ENCODE measurements at regions not wholly inside any gene's neighbourhood (a gene's known extent, or its start where the extent isn't known, plus 50 kb on each side); places are given as distances from the start of the nearest gene placed in this dataset.

DNA sequence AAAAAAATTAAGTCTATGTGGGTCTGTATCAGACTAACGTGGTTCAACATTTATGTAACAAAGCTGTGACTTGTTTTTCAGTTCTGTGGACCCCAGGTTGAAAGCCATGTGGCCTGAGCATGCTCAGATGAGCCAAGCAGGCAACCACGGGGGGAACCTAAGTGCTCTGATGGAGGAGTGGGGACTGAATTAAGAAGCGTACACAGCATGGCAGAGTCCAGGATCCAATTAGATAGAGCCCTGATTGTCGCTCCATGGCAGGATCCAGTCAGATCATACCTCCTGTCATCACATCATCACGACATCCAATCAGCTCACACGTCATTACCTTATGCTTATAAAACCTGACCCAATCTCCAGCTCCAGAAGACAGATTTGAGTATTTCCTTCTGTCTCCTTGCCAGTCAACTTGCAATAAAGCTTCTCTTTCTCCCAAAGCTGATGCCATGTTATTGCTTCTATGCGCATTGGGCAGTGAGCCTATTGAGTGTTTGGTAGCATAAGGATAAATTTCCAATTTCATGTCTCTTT is 1013.1 kb upstream of the TMEM132C start:
- Histone ChIP-seq H3K27me3 (ENCODE audit: control insufficient read depth, insufficient read depth, low read length) (no peaks in the 10 kb centered on the region), H3K36me3 (ENCODE audit: control insufficient read depth, insufficient read depth, low read length) (no peaks in the 10 kb centered on the region), H3K4me1 (ENCODE audit: control insufficient read depth, insufficient read depth, low read length) (no peaks in the 10 kb centered on the region), H3K9me3 (ENCODE audit: control insufficient read depth, insufficient read depth, low read length) (no peaks in the 10 kb centered on the region), H3K27ac (ENCODE audit: low read depth, low read length) (no peak overlapping the region), H3K4me3 (ENCODE audit: low read depth, low read length) (no peak overlapping the region)
- peak in 1 of 6 donors; percentile 33 for DNase-seq (ENCODE audit: low read depth in 4 of 6, low spot score in 6 of 6)
- 96% methylated on average over 6 of the region's 7 CpGs for WGBS (ENCODE audit: insufficient coverage)

DNA sequence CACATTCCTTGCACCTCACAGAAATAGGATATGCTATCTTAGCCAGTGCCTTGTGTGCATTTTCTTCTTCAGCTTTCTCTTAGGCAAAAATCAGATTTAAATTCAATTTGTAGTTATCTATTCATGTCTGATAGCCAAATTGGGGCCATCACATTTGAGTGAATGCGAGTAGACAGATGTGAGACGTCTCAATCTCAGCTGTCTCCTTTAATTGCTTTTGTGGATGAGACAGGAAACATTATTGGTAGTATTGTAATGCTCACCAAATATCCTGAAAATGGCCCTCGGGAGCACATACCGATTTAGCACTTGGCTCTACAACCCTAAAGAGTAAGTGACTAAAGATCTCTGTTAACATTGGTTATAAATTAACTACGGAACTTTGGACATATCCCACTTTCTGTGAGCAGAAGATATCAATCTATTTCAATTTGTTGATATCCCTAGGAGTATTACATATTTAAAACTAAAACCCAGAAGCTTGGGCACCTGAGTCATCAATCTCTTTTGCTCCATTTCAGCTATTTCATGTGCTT is 1012.5 kb upstream of the TMEM132C start:
- Histone ChIP-seq H3K4me3 (ENCODE audit: low read depth, low read length) (no peak overlapping the region), H3K27ac (ENCODE audit: low read depth, low read length) (no peak overlapping the region), H3K9me3 (ENCODE audit: control insufficient read depth, insufficient read depth, low read length) (no peaks in the 10 kb centered on the region), H3K4me1 (ENCODE audit: control insufficient read depth, insufficient read depth, low read length) (no peaks in the 10 kb centered on the region), H3K27me3 (ENCODE audit: control insufficient read depth, insufficient read depth, low read length) (no peaks in the 10 kb centered on the region), H3K36me3 (ENCODE audit: control insufficient read depth, insufficient read depth, low read length) (no peaks in the 10 kb centered on the region)
- 65% methylated on average over 2 of the region's 5 CpGs for WGBS (ENCODE audit: insufficient coverage)
- DNase-seq (ENCODE audit: low read depth in 4 of 6, low spot score in 6 of 6): peak in 1 of 6 donors; percentile 33

DNA sequence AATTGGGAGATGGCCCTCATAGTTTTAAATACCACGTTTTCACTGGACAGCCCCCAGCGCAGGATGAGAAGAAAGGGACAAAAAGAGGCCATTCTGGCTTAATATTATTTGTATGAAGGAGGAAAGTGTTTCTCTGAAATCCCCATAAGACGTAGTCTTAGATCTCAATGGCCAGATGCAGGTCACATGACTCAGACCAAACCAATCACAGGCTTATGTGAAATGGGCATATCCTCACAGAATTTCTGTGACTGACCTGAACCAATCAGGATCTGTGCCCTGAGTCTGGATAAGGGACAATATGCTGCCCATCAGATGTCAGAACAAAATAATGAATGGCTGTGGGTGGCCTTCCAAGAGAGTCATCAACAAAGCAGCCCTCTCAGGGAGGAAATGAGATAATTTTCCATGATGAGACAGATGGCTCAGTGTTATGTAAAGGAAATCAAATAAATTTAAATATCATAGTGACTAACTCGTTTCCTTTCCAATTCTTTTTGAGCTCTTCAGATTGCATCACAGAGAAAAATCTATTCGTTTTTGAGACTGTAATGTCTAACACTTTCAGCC is 1009.5 kb upstream of the TMEM132C start:
- no peaks in the 10 kb centered on the region for H3K4me1 ChIP-seq (ENCODE audit: control insufficient read depth, insufficient read depth, low read length)
- H3K36me3 ChIP-seq (ENCODE audit: control insufficient read depth, insufficient read depth, low read length): no peaks in the 10 kb centered on the region
- no peak overlapping the region for H3K4me3 ChIP-seq (ENCODE audit: low read depth, low read length)
- no peak overlapping the region for H3K27ac ChIP-seq (ENCODE audit: low read depth, low read length)
- 93% methylated on average over 3 of the region's 5 CpGs for WGBS (ENCODE audit: insufficient coverage)
- no peaks in the 10 kb centered on the region for H3K9me3 ChIP-seq (ENCODE audit: control insufficient read depth, insufficient read depth, low read length)
- H3K27me3 ChIP-seq (ENCODE audit: control insufficient read depth, insufficient read depth, low read length): no peaks in the 10 kb centered on the region
- peak in 1 of 6 donors; percentile 38 for DNase-seq (ENCODE audit: low read depth in 4 of 6, low spot score in 6 of 6)

DNA sequence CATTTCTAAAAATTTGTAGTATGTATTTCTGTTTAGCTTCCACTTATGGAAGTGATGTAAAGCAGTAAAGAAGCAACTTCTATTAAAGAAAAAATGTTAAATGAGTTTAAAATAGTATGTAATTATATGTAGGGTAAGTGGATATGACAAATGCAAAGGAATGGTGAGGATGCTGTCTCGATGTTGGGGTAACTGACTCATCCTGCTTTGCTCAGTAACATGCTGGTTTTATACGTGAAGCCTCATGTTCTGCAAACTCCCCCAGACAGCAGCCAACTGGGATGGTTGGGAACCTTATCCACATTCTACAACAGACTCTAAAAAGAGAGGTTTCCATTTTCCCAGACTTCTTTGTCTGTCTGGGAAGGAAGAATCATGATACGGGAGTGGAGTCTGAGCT is 1006.4 kb upstream of the TMEM132C start:
- DNase-seq (ENCODE audit: low read depth in 4 of 6, low spot score in 6 of 6): no peak
- H3K36me3 ChIP-seq (ENCODE audit: control insufficient read depth, insufficient read depth, low read length): no peaks in the 10 kb centered on the region
- 86% methylated on average over 1 of the region's 3 CpGs for WGBS (ENCODE audit: insufficient coverage)
- no peaks in the 10 kb centered on the region for H3K27me3 ChIP-seq (ENCODE audit: control insufficient read depth, insufficient read depth, low read length)
- no peaks in the 10 kb centered on the region for H3K4me1 ChIP-seq (ENCODE audit: control insufficient read depth, insufficient read depth, low read length)
- H3K27ac ChIP-seq (ENCODE audit: low read depth, low read length): no peak overlapping the region
- no peak overlapping the region for H3K4me3 ChIP-seq (ENCODE audit: low read depth, low read length)
- no peaks in the 10 kb centered on the region for H3K9me3 ChIP-seq (ENCODE audit: control insufficient read depth, insufficient read depth, low read length)

DNA sequence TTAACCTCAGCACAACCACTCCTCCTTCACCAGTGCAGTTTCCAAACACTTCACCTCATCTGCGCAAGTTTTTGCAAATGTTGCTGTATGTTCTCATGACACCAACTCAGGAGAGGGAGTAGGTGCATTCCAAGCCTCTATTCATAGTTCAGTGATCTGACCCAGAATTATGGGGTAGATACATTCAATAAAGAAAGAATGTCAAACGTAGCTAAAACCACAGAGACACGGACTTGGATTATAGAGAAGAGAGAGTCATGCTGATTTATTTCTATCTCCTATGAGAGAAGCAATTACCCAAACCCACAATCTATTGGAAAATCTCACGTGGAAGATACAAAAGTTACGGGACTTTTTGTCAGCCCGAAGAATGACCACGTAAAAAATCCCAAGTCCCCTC is 1006.0 kb upstream of the TMEM132C start:
- H3K4me3 ChIP-seq (ENCODE audit: low read depth, low read length): no peak overlapping the region
- WGBS (ENCODE audit: insufficient coverage): 80% methylated on average over 4 of the region's 7 CpGs
- no peaks in the 10 kb centered on the region for H3K9me3 ChIP-seq (ENCODE audit: control insufficient read depth, insufficient read depth, low read length)
- no peaks in the 10 kb centered on the region for H3K36me3 ChIP-seq (ENCODE audit: control insufficient read depth, insufficient read depth, low read length)
- no peaks in the 10 kb centered on the region for H3K4me1 ChIP-seq (ENCODE audit: control insufficient read depth, insufficient read depth, low read length)
- H3K27ac ChIP-seq (ENCODE audit: low read depth, low read length): no peak overlapping the region
- H3K27me3 ChIP-seq (ENCODE audit: control insufficient read depth, insufficient read depth, low read length): no peaks in the 10 kb centered on the region
- no peak for DNase-seq (ENCODE audit: low read depth in 4 of 6, low spot score in 6 of 6)

DNA sequence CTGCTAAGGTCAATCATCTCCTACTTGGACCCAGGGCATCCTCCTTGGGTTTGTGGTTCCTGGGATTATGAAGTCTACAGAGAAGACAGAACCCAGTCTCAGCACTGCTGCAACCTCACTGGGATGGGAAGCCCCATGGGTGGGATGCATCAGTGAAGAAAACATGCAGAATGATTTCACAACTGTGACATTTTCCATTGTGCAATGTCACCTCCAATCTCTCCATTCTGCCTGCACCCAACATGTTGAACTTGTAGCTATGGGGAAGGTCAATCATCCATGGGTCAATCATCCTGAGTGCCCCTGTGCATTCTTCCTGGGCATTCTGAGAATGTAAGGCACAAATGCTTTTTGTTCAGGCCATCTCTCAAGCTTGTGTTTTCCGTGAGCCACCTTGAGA is 1004.4 kb upstream of the TMEM132C start:
- no peaks in the 10 kb centered on the region for H3K9me3 ChIP-seq (ENCODE audit: control insufficient read depth, insufficient read depth, low read length)
- no peak overlapping the region for H3K4me3 ChIP-seq (ENCODE audit: low read depth, low read length)
- no peaks in the 10 kb centered on the region for H3K4me1 ChIP-seq (ENCODE audit: control insufficient read depth, insufficient read depth, low read length)
- DNase-seq (ENCODE audit: low read depth in 4 of 6, low spot score in 6 of 6): no peak
- 88% methylated on average over 1 of the region's 1 CpG for WGBS (ENCODE audit: insufficient coverage)
- H3K27me3 ChIP-seq (ENCODE audit: control insufficient read depth, insufficient read depth, low read length): no peaks in the 10 kb centered on the region
- no peaks in the 10 kb centered on the region for H3K36me3 ChIP-seq (ENCODE audit: control insufficient read depth, insufficient read depth, low read length)
- H3K27ac ChIP-seq (ENCODE audit: low read depth, low read length): no peak overlapping the region

DNA sequence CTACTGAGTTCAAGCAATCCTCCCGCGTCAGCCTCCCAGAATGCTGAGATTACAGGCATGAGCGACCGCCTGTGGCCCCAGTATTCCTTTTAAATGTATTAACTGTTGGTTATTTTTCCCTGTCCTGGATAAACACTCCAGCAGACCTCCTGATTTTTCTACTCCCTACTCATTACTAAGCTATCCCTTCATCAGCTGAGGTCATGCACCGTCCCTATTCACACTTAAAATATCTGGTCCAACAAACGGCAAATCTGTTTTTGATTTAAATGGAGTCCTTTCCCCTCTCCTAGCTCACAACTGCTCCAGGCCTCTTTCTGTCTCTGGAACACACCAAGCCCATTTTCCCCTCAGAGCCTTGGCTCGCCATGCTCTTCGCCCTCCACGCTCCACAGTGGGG is 1003.3 kb upstream of the TMEM132C start:
- no peaks in the 10 kb centered on the region for H3K27me3 ChIP-seq (ENCODE audit: control insufficient read depth, insufficient read depth, low read length)
- whole genome bisulfite sequencing (ENCODE audit: insufficient coverage): 94% methylated on average over 8 of the region's 9 CpGs
- DNase-seq (ENCODE audit: low read depth in 4 of 6, low spot score in 6 of 6): no peak
- no peaks in the 10 kb centered on the region for H3K9me3 ChIP-seq (ENCODE audit: control insufficient read depth, insufficient read depth, low read length)
- H3K27ac ChIP-seq (ENCODE audit: low read depth, low read length): no peak overlapping the region
- H3K4me3 ChIP-seq (ENCODE audit: low read depth, low read length): no peak overlapping the region
- no peaks in the 10 kb centered on the region for H3K36me3 ChIP-seq (ENCODE audit: control insufficient read depth, insufficient read depth, low read length)
- H3K4me1 ChIP-seq (ENCODE audit: control insufficient read depth, insufficient read depth, low read length): no peaks in the 10 kb centered on the region

DNA sequence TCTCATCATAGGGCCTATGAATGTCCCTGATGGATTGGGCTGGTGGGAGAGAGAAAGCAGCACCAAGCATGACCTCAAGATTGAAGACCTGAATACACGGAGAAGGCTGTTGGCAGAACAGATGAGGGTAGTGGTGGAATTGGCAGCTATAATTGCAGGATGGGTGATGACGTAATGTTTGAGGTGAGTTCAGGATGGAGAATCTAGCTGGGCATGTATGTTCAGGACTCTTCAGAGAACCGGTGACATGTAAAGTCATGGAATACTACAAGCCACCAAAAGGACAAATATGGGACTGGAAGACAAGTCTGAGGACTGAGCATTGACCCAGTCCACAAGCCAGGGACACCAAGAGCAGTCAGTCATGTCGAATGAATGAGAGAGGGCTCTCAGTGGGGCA is 999.8 kb upstream of the TMEM132C start:
- Histone ChIP-seq H3K27ac (ENCODE audit: low read depth, low read length) (no peak overlapping the region), H3K9me3 (ENCODE audit: control insufficient read depth, insufficient read depth, low read length) (no peaks in the 10 kb centered on the region), H3K36me3 (ENCODE audit: control insufficient read depth, insufficient read depth, low read length) (no peaks in the 10 kb centered on the region), H3K4me3 (ENCODE audit: low read depth, low read length) (no peak overlapping the region), H3K4me1 (ENCODE audit: control insufficient read depth, insufficient read depth, low read length) (no peaks in the 10 kb centered on the region), H3K27me3 (ENCODE audit: control insufficient read depth, insufficient read depth, low read length) (no peaks in the 10 kb centered on the region)
- no peak for DNase-seq (ENCODE audit: low read depth in 4 of 6, low spot score in 6 of 6)
- WGBS (ENCODE audit: insufficient coverage): 94% methylated on average over 4 of the region's 4 CpGs

DNA sequence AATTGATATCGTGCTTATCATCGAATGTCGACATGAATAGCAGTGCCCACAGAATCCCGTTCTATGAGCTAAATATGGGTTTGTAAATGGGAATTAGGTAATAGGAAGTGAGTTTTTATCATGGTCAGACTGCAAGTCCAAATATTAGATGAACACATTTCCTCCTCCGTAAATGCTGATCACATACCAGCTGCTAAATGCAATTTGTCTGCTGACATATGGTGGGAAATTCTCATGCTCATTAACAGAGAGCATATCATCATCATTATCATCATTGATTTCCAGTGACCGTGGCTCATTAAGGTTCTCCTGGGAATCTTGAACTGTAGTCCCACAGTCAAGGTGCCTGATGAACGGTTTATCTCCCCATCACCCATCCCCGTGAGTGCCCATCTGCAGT is 998.8 kb upstream of the TMEM132C start:
- no peak overlapping the region for H3K27ac ChIP-seq (ENCODE audit: low read depth, low read length)
- no peaks in the 10 kb centered on the region for H3K9me3 ChIP-seq (ENCODE audit: control insufficient read depth, insufficient read depth, low read length)
- H3K4me3 ChIP-seq (ENCODE audit: low read depth, low read length): no peak overlapping the region
- peak in 1 of 6 donors; percentile 72 for DNase-seq (ENCODE audit: low read depth in 4 of 6, low spot score in 6 of 6)
- H3K4me1 ChIP-seq (ENCODE audit: control insufficient read depth, insufficient read depth, low read length): no peaks in the 10 kb centered on the region
- H3K27me3 ChIP-seq (ENCODE audit: control insufficient read depth, insufficient read depth, low read length): no peaks in the 10 kb centered on the region
- no peaks in the 10 kb centered on the region for H3K36me3 ChIP-seq (ENCODE audit: control insufficient read depth, insufficient read depth, low read length)
- WGBS (ENCODE audit: insufficient coverage): 87% methylated on average over 5 of the region's 8 CpGs

DNA sequence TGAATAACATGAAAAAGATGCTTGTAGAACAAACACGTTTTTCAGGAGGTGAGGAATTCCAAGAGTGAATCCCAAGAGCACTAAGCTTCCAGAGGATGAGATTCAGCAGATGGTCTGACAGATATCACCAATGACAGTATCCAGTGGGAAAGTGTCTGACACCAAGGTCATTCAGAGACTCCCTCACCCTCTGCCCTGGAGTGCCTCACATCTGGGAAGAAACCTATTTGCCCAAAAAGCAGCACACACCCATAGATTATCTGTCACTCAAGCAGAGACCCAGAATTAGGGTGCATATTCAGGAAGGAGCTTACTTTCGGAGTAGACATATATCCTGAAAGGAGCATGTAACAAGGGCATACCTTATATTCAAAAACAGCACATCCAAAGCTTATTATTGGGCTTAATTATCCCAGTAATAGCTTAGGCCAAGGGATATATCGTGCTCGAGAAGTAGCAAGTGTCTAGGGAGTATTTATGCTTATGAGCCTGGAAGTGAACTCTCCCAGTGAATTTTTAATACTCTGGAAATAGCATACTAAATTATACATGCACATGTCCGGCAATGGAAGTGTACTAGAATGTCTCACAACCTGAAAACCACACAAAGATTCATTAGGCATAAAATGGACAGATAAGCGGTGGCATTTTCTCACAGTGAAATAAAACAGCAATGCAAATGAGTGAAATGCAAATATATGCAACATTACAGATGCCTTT is 998.1 kb upstream of the TMEM132C start:
- DNase-seq (ENCODE audit: low read depth in 4 of 6, low spot score in 6 of 6): peak in 1 of 6 donors; percentile 75
- H3K36me3 ChIP-seq (ENCODE audit: control insufficient read depth, insufficient read depth, low read length): no peaks in the 10 kb centered on the region
- no peaks in the 10 kb centered on the region for H3K9me3 ChIP-seq (ENCODE audit: control insufficient read depth, insufficient read depth, low read length)
- H3K27ac ChIP-seq (ENCODE audit: low read depth, low read length): no peak overlapping the region
- 63% methylated on average over 1 of the region's 6 CpGs for WGBS (ENCODE audit: insufficient coverage)
- H3K4me1 ChIP-seq (ENCODE audit: control insufficient read depth, insufficient read depth, low read length): no peaks in the 10 kb centered on the region
- no peaks in the 10 kb centered on the region for H3K27me3 ChIP-seq (ENCODE audit: control insufficient read depth, insufficient read depth, low read length)
- H3K4me3 ChIP-seq (ENCODE audit: low read depth, low read length): no peak overlapping the region

Data from spinal cord (tissue), 9 donors.